PC-9 (cell line): ENCODE measurements at regions not wholly inside any gene's neighbourhood (a gene's known extent, or its start where the extent isn't known, plus 50 kb on each side); places are given as distances from the start of the nearest gene placed in this dataset.

Source experiments
- BruUV-seq: library from RNA; stranded (reverse); fragments of 400-500 nt; replicated peaks from 2 replicates; lab custom pipeline; 2021; lab: Mats Ljungman, UMichigan
- CTCF ChIA-PET: fragments of 300-600 bp; sonication (Branson Sonifier 250); formaldehyde crosslinking; loops from one replicate; lab custom pipeline; 2022; ENCODE audit warnings: antibody characterized with exemption; lab: Charles Lee
- POLR2A ChIA-PET: fragments of 300-600 bp; sonication (Branson Sonifier 250); formaldehyde crosslinking; loops from one replicate; lab custom pipeline; 2022; ENCODE audit warnings: antibody characterized with exemption; ENCODE audit not compliant: unreplicated experiment; lab: Charles Lee
- DNase-seq, 2 experiments: peaks; one replicate each; pipeline versions ENCODE4 v3.0.0 to v3.0.0-alpha.2; 2015 to 2022; ENCODE audit warnings: mixed read lengths in 1 of 2
- H2AFZ ChIP-seq: fragments of 200-600 bp; sonication (generic); 2 replicates; pipeline ENCODE4 v1.8.1; 2017; ENCODE audit warnings: antibody characterized with exemption
- H3F3A ChIP-seq: fragments of 200-600 bp; sonication (generic); 2 replicates; pipeline ENCODE4 v1.8.1; 2017; ENCODE audit warnings: antibody characterized with exemption, mild to moderate bottlenecking, low read depth; ENCODE audit not compliant: insufficient read depth
- H3K27ac ChIP-seq: fragments of 200-600 bp; sonication (generic); 2 replicates; pipeline ENCODE4 v1.6.1; 2016; ENCODE audit warnings: mixed run types
- H3K27me3 ChIP-seq: fragments of 200-600 bp; sonication (generic); 2 replicates; pipeline ENCODE4 v1.6.1; 2016; ENCODE audit warnings: low read depth, mixed run types; ENCODE audit not compliant: insufficient read depth
- H3K36me3 ChIP-seq: fragments of 200-600 bp; sonication (generic); 2 replicates; pipeline ENCODE4 v1.6.1; 2016; ENCODE audit warnings: low read depth, mixed run types
- H3K4me1 ChIP-seq: fragments of 200-600 bp; sonication (generic); replicated peaks from 2 replicates; pipeline ENCODE4 v1.6.1; 2016; ENCODE audit warnings: mixed run types; ENCODE audit not compliant: insufficient read depth
- H3K4me2 ChIP-seq: fragments of 200-600 bp; sonication (generic); 2 replicates; pipeline ENCODE4 v1.6.1; 2017; ENCODE audit warnings: mixed run types
- H3K4me3 ChIP-seq: fragments of 200-600 bp; sonication (generic); 2 replicates; pipeline ENCODE4 v1.6.1; 2016; ENCODE audit warnings: mixed run types
- H3K79me2 ChIP-seq: fragments of 200-600 bp; sonication (generic); 2 replicates; pipeline ENCODE4 v1.6.1; 2017; ENCODE audit warnings: low read depth, mixed run types
- H3K9me2 ChIP-seq: fragments of 200-600 bp; sonication (generic); 2 replicates; pipeline ENCODE4 v1.8.1; 2017; ENCODE audit warnings: mild to moderate bottlenecking; ENCODE audit not compliant: insufficient read depth
- H3K9me3 ChIP-seq: fragments of 200-600 bp; sonication (generic); 2 replicates; pipeline ENCODE4 v1.8.1; 2016; ENCODE audit warnings: low read depth; ENCODE audit not compliant: insufficient read depth
- H4K20me1 ChIP-seq: fragments of 200-600 bp; sonication (generic); 2 replicates; pipeline ENCODE4 v1.8.1; 2017; ENCODE audit not compliant: insufficient read depth
- CTCF ChIP-seq: fragments of 200-600 bp; sonication (generic); conservative IDR thresholded peaks from 2 replicates; pipeline ENCODE4 v1.6.1; 2017; ENCODE audit warnings: mixed run types, antibody characterized with exemption, mild to moderate bottlenecking, moderate library complexity
- EZH2 ChIP-seq: fragments of 200-600 bp; sonication (generic); IDR thresholded peaks from 2 replicates; pipeline ENCODE4 v1.8.0; 2017; ENCODE audit warnings: antibody characterized with exemption, low read depth
- intact Hi-C: fragments of 100-400 bp; cut with micrococcal nuclease; formaldehyde crosslinking; loops from one replicate; pipeline ENCODE4 v1.10.0; 2022; ENCODE audit not compliant: unreplicated experiment

GRCh38 chr20:10137032-10137431 is 81.6 kb upstream of the SNAP25 start:
- no peaks in the 10 kb centered on the region for H3K9me3 ChIP-seq
- no peaks in the 10 kb centered on the region for H3K9me2 ChIP-seq
- no peaks in the 10 kb centered on the region for H3K36me3 ChIP-seq
- TF ChIP-seq EZH2 (no peak), CTCF (no peak)
- H4K20me1 ChIP-seq: no peaks in the 10 kb centered on the region
- no peak overlapping the region for H3K27ac ChIP-seq
- no peak overlapping the region for H2AFZ ChIP-seq
- no peaks in the 10 kb centered on the region; the same call in 1 of the 2 replicates for H3K4me1 ChIP-seq
- H3K4me3 ChIP-seq: no peak overlapping the region
- no TSS peak for BruUV-seq
- no peaks in the 10 kb centered on the region for H3K79me2 ChIP-seq
- H3K27me3 ChIP-seq: no peaks in the 10 kb centered on the region
- ChIA-PET POLR2A (no interaction called here), CTCF (no interaction called here)
- intact Hi-C loops: no loop called here
- no peak for DNase-seq
- no peak overlapping the region for H3K4me2 ChIP-seq
- H3F3A ChIP-seq: no peaks in the 10 kb centered on the region

- intact Hi-C loops: no loop called here
Measured at GRCh38 chr20:10137533-10137932, 81.1 kb upstream of the SNAP25 start.

GRCh38 chr20:10157549-10157948 is 61.1 kb upstream of the SNAP25 start:
- no peaks in the 10 kb centered on the region for H3K9me2 ChIP-seq
- ChIA-PET POLR2A (no interaction called here), CTCF (no interaction called here)
- no peaks in the 10 kb centered on the region for H3F3A ChIP-seq
- 0 out of 2 replicates have a peak, but pooled peaks cover 3% of the 10 kb centered on the region for H3K27me3 ChIP-seq
- no peak for DNase-seq
- no peaks in the 10 kb centered on the region for H3K79me2 ChIP-seq
- no peak overlapping the region for H2AFZ ChIP-seq
- no peaks in the 10 kb centered on the region for H4K20me1 ChIP-seq
- BruUV-seq: no TSS peak
- H3K9me3 ChIP-seq: no peaks in the 10 kb centered on the region
- H3K4me3 ChIP-seq: no peak overlapping the region
- no peaks in the 10 kb centered on the region for H3K36me3 ChIP-seq
- no peak overlapping the region for H3K4me2 ChIP-seq
- TF ChIP-seq CTCF (no peak), EZH2 (no peak)
- no peak overlapping the region for H3K27ac ChIP-seq
- no peaks in the 10 kb centered on the region for H3K4me1 ChIP-seq
- intact Hi-C loops: no loop called here

More at GRCh38 chr20:10137533-10137932, 81.1 kb upstream of the SNAP25 start:
- TF ChIP-seq CTCF: no peak
- no peak overlapping the region for H3K4me3 ChIP-seq
- no peaks in the 10 kb centered on the region for H3K79me2 ChIP-seq
- H3K4me1 ChIP-seq: no peaks in the 10 kb centered on the region
- no peak overlapping the region for H2AFZ ChIP-seq
- H3K9me2 ChIP-seq: no peaks in the 10 kb centered on the region
- no peaks in the 10 kb centered on the region for H3F3A ChIP-seq
- no peak for DNase-seq
- no peaks in the 10 kb centered on the region for H3K27me3 ChIP-seq
- ChIA-PET CTCF (no interaction called here), POLR2A (no interaction called here)
- H3K36me3 ChIP-seq: no peaks in the 10 kb centered on the region
- no peak overlapping the region for H3K27ac ChIP-seq
- H3K4me2 ChIP-seq: no peak overlapping the region
- no peaks in the 10 kb centered on the region for H4K20me1 ChIP-seq
- no TSS peak for BruUV-seq
- no peaks in the 10 kb centered on the region for H3K9me3 ChIP-seq
